ENCODE measurements at regions not wholly inside any gene's neighbourhood (a gene's known extent, or its start where the extent isn't known, plus 50 kb on each side); places are given as distances from the start of the nearest gene placed in this dataset.

DNA sequence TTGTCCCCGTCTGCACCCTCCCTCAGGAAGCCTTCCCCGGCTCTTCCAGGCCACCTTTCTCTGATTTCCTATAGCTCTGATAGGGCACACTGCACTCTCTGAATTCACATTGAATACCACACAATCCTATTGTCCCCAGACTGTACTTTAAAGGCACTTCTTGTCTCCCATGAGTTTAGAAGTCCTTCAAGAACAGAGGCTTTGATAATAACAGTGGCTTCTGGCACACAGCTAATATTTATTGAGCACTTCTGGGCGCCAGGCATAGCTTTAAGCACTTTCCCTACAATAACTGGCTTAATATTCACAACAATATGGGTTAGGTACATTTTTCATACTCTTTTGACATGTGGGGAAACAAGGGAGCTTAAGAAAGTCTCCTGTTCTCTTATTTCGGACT lies 169.7 kb upstream of the IRX6 start:
- CTCF ChIA-PET: no interaction called here
- Mint-ChIP-seq H3K27ac (ENCODE audit: low read depth, unreplicated experiment) (no peak overlapping the region), H3K9me3 (ENCODE audit: unreplicated experiment) (peaks cover 3% of the 10 kb centered on the region), H3K4me3 (ENCODE audit: unreplicated experiment) (no peak overlapping the region), H3K27me3 (ENCODE audit: insufficient read depth, unreplicated experiment) (peaks cover 34% of the 10 kb centered on the region), H3K4me1 (ENCODE audit: insufficient read depth, unreplicated experiment) (no peaks in the 10 kb centered on the region), H3K36me3 (ENCODE audit: insufficient read depth, unreplicated experiment) (no peaks in the 10 kb centered on the region)
- BruUV-seq (replicated peaks): no TSS peak
- DNase-seq (ENCODE audit: unreplicated experiment): no peak
- intact Hi-C loops (cut with micrococcal nuclease): no loop called here
- TF ChIP-seq, protein P1, sequence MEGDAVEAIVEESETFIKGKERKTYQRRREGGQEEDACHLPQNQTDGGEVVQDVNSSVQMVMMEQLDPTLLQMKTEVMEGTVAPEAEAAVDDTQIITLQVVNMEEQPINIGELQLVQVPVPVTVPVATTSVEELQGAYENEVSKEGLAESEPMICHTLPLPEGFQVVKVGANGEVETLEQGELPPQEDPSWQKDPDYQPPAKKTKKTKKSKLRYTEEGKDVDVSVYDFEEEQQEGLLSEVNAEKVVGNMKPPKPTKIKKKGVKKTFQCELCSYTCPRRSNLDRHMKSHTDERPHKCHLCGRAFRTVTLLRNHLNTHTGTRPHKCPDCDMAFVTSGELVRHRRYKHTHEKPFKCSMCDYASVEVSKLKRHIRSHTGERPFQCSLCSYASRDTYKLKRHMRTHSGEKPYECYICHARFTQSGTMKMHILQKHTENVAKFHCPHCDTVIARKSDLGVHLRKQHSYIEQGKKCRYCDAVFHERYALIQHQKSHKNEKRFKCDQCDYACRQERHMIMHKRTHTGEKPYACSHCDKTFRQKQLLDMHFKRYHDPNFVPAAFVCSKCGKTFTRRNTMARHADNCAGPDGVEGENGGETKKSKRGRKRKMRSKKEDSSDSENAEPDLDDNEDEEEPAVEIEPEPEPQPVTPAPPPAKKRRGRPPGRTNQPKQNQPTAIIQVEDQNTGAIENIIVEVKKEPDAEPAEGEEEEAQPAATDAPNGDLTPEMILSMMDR (IDR thresholded peaks at IDR 0.05; ENCODE audit: unreplicated experiment): no peak
- POLR2A ChIA-PET: no interaction called here

DNA sequence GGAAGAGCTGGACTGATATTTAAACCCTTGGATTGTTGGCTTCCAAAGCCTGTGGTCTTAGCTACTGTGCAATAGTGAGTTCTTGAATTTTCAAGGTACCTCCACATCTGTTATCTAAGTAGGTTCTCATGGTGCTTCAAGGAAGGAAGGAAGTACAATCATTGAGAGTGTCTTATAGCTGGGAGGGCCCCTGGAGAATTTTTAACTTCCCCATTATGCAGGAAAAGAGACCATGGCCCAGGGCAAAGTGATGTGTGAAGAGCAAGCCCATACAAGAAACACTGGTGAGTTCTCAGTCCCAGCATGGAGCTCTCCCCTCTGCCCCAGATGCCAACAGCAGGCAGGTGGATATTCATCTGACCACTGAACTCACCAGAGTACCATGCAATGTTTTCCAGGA lies 169.0 kb upstream of the IRX6 start:
- Mint-ChIP-seq H3K36me3 (ENCODE audit: insufficient read depth, unreplicated experiment) (no peaks in the 10 kb centered on the region), H3K9me3 (ENCODE audit: unreplicated experiment) (peaks cover 7% of the 10 kb centered on the region), H3K4me1 (ENCODE audit: insufficient read depth, unreplicated experiment) (no peaks in the 10 kb centered on the region), H3K27ac (ENCODE audit: low read depth, unreplicated experiment) (no peak overlapping the region), H3K4me3 (ENCODE audit: unreplicated experiment) (no peak overlapping the region), H3K27me3 (ENCODE audit: insufficient read depth, unreplicated experiment) (peaks cover 34% of the 10 kb centered on the region)
- TF ChIP-seq, protein P1 (IDR thresholded peaks at IDR 0.05; ENCODE audit: unreplicated experiment): no peak
- DNase-seq (ENCODE audit: unreplicated experiment): no peak
- no TSS peak for BruUV-seq (replicated peaks)
- CTCF ChIA-PET: interaction anchor here (1.1 kb wide), 1 partner anchor 150 kb away, joined by 3 read pairs; no protein-coding TSS in a partner anchor
- intact Hi-C loops (cut with micrococcal nuclease): no loop called here
- POLR2A ChIA-PET: no interaction called here

DNA sequence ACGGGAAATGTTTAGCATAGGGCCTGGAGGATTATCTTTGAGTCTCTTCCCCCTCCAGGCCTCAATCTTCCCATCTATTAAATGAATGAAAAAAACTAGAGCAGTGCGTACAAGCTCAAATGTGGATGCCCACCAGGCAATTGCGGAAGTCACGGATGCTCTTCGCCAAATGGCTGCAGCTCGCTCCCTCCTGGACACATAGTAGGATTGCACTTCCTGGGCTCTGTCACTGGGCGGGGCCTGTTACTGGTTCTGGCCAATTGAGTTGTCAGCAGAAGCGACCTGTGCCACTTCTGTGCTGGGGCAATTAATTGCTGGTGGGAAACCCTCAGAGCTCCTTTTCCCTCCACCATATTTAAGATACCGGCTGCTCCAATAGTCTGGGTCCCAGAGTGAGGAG lies 168.2 kb upstream of the IRX6 start:
- intact Hi-C loops (cut with micrococcal nuclease): no loop called here
- TF ChIP-seq, protein P1 (IDR thresholded peaks at IDR 0.05; ENCODE audit: unreplicated experiment): no peak
- POLR2A ChIA-PET: no interaction called here
- Mint-ChIP-seq H3K27me3 (ENCODE audit: insufficient read depth, unreplicated experiment) (peaks cover 34% of the 10 kb centered on the region), H3K27ac (ENCODE audit: low read depth, unreplicated experiment) (no peak overlapping the region), H3K4me1 (ENCODE audit: insufficient read depth, unreplicated experiment) (no peaks in the 10 kb centered on the region), H3K36me3 (ENCODE audit: insufficient read depth, unreplicated experiment) (no peaks in the 10 kb centered on the region), H3K9me3 (ENCODE audit: unreplicated experiment) (peaks cover 7% of the 10 kb centered on the region), H3K4me3 (ENCODE audit: unreplicated experiment) (no peak overlapping the region)
- CTCF ChIA-PET: interaction anchor here (0.7 to 1.1 kb wide), 2 partner anchors 149 to 281 kb away, joined by 3 read pairs; no protein-coding TSS in a partner anchor
- no peak for DNase-seq (ENCODE audit: unreplicated experiment)
- no TSS peak for BruUV-seq (replicated peaks)

DNA sequence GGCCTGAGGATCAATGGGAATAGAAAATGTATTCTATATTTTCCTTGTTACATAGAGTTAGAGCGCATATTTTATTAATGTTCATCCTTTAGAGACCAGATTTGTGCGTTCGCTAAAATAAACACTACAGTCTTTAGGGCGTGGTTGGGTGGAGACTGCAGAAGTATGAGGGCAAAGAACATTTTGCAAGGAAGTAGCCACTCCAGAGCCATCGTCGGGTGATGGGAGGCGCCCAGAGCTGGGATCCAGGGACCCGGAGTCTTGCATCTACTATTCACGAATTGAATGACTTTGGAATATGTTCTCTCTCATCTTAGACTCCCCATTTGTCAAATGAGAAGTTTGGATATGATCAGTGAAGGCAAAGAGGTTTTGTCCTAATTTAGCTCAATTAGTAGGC lies 154.2 kb upstream of the IRX6 start:
- H3K27me3 Mint-ChIP-seq (ENCODE audit: insufficient read depth, unreplicated experiment): no peaks in the 10 kb centered on the region
- H3K4me1 Mint-ChIP-seq (ENCODE audit: insufficient read depth, unreplicated experiment): no peaks in the 10 kb centered on the region
- CTCF ChIA-PET: no interaction called here
- no peaks in the 10 kb centered on the region for H3K9me3 Mint-ChIP-seq (ENCODE audit: unreplicated experiment)
- no peak overlapping the region for H3K27ac Mint-ChIP-seq (ENCODE audit: low read depth, unreplicated experiment)
- TF ChIP-seq, protein P1 (IDR thresholded peaks at IDR 0.05; ENCODE audit: unreplicated experiment): no peak
- no peak overlapping the region for H3K4me3 Mint-ChIP-seq (ENCODE audit: unreplicated experiment)
- no peak for DNase-seq (ENCODE audit: unreplicated experiment)
- no TSS peak for BruUV-seq (replicated peaks)
- POLR2A ChIA-PET: no interaction called here
- intact Hi-C loops (cut with micrococcal nuclease): no loop called here
- no peaks in the 10 kb centered on the region for H3K36me3 Mint-ChIP-seq (ENCODE audit: insufficient read depth, unreplicated experiment)
